HK-2 (cell line): ENCODE measurements at regions not wholly inside any gene's neighbourhood (a gene's known extent, or its start where the extent isn't known, plus 50 kb on each side); places are given as distances from the start of the nearest gene placed in this dataset.
A peak's percentile ranks its signal among the peaks of the same experiment; 100 is the strongest.
"Not testable (repeated sequence)": the region's sequence is repeated elsewhere in the genome, so short reads cannot be mapped to it uniquely, and the experiment has no call there.

Source experiments
- DNase-seq: peaks from one replicate; pipeline ENCODE4 v3.0.0-alpha.2; 2018; ENCODE audit not compliant: unreplicated experiment

- no peak for DNase-seq
Measured at GRCh38 chr10:64409349-64409748, 888.1 kb downstream of the REEP3 start.

GRCh38 chr10:64416011-64416410, 894.8 kb downstream of the REEP3 start:
- DNase-seq: no peak

- DNase-seq: no peak
Measured at GRCh38 chr10:64419461-64419860, 898.3 kb downstream of the REEP3 start.

- no peak for DNase-seq
Measured at GRCh38 chr10:64426745-64427144, 905.5 kb downstream of the REEP3 start.

- peak; percentile 10 for DNase-seq
Measured at GRCh38 chr10:64430690-64431323, 909.6 kb downstream of the REEP3 start.

GRCh38 chr10:64441872-64442271, 920.7 kb downstream of the REEP3 start:
- DNase-seq: not testable (repeated sequence)

- DNase-seq: no peak
Measured at GRCh38 chr10:64444163-64444562, 923.0 kb downstream of the REEP3 start.

GRCh38 chr10:64444564-64444963, 923.4 kb downstream of the REEP3 start:
- no peak for DNase-seq

- DNase-seq: no peak
Measured at GRCh38 chr10:64449603-64450002, 928.4 kb downstream of the REEP3 start.

- DNase-seq: no peak
Measured at GRCh38 chr10:64450312-64450711, 929.1 kb downstream of the REEP3 start.

GRCh38 chr10:64454962-64455361, 933.8 kb downstream of the REEP3 start:
- DNase-seq: no peak

GRCh38 chr10:64458306-64458705, 937.1 kb downstream of the REEP3 start:
- DNase-seq: no peak

- DNase-seq: no peak
Measured at GRCh38 chr10:64463406-64463805, 942.2 kb downstream of the REEP3 start.

- no peak for DNase-seq
Measured at GRCh38 chr10:64465653-64466052, 944.5 kb downstream of the REEP3 start.

GRCh38 chr10:64468219-64468618, 947.0 kb downstream of the REEP3 start:
- no peak for DNase-seq

GRCh38 chr10:64476506-64476905, 955.3 kb downstream of the REEP3 start:
- DNase-seq: no peak

- no peak for DNase-seq
Measured at GRCh38 chr10:64477791-64478190, 956.6 kb downstream of the REEP3 start.

GRCh38 chr10:64484811-64485330, 963.7 kb downstream of the REEP3 start:
- DNase-seq: no peak

- DNase-seq: no peak
Measured at GRCh38 chr10:64486149-64486548, 964.9 kb downstream of the REEP3 start.

GRCh38 chr10:64486901-64487300, 965.7 kb downstream of the REEP3 start:
- no peak for DNase-seq

GRCh38 chr10:64494901-64495300, 973.7 kb downstream of the REEP3 start:
- DNase-seq: no peak

GRCh38 chr10:64497306-64497705, 976.1 kb downstream of the REEP3 start:
- DNase-seq: no peak

GRCh38 chr10:64501807-64502206, 980.6 kb downstream of the REEP3 start:
- DNase-seq: no peak

GRCh38 chr10:64502936-64503335, 981.7 kb downstream of the REEP3 start:
- no peak for DNase-seq
